HG02798 (cell line): ENCODE measurements at regions not wholly inside any gene's neighbourhood (a gene's known extent, or its start where the extent isn't known, plus 50 kb on each side); places are given as distances from the start of the nearest gene placed in this dataset.

Source experiments
- ATAC-seq: cut with Tn5 transposase; IDR thresholded peaks from one replicate; pipeline ENCODE4 v1.9.1; 2021; ENCODE audit warnings: mild to moderate bottlenecking; ENCODE audit not compliant: unreplicated experiment, poor library complexity

DNA sequence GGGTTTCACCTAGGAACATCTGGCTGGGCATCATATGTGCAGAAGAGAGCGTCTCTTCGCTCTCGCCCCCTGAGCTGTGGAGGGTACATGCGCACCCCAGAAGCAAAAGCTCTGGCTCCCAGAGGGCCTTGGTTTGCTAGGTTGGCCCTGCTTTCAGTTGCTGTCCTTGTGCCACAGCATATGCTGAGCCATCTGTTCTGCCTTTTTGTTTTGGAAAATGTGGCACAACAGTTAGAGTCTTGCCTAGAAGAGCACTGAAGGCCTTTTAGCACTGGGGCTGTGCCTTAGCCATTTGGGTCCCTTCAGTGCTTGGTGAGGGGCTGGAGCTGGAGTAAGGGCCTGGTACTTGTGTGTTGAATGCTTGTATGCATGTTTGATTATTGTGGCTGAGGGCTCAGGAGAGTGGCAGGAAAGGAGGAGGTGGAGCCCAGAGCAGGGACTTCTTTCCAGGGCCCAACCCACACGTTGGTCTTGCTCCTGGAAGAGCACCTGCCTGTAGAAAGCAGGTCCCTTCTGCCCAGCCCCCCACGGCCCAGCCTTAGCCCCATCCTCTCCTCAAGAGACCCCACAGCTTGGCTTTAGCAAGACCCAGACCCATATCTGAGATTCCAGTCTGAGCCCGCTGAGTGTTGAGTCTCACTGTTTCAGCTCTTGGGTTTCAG is 113.7 kb downstream of the SLC25A47 start:
- ATAC-seq: no peak

DNA sequence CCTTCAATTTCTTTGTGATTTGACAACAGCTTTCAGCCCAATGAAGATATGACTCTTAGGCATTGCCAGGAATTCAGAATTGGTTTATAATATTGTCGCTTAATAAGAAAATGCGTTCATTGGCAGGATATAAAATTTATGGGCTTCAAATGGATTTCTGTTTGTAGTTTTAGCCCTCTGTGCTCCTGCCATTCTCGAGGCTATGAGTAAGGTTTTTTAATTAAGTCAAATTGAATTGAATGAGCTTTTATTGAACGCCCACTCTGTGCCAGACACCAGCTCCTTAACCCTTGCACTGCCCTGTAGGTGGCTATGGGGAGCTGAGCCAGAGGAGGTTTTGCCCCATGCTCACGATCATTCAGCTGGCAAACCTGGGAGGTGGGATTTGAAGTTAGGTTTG is 115.1 kb downstream of the SLC25A47 start:
- no peak for ATAC-seq

DNA sequence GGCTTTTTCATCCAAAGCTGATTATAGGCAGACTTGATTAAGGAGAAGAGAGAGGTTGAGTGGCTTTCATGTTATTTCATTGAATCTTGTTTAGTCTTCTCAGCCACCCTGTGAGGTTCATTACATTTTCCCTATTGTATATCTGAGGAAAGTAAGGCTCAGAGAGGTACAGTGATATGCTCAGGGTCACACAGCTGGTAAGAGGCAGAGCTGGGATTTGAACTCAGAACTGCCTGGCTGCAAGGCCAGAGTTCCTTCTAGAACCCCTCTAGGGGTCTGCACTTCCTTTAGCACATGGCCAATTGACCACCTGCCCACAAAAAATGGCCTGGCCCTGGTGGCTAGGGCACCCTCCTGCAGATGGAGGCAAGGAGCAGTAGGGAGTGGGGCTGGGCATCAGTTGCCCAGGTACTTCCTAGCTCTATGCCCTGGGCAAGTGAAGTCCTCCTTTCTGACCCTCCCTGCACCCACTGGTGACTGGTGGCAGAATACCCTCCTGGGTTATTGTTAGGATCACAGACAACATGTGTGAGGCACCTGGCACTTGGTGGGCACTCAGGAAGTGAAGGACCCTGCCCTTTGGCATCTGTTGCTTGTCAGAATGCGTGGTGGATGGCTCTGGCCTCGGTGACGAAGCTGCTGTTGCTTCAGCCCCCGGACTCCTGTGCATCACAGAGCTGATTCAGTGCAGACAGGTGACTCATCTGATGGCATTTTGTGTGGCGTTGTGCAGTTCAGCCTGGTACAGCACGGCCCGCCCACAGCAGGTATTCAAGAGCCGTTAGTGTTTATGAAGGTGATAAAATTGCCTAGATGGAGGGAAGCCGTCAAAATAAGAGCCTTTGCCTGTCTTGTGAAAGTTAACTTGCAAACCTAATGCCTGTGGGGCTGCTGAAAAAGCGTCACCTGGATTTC is 115.8 kb downstream of the SLC25A47 start:
- ATAC-seq: no peak

DNA sequence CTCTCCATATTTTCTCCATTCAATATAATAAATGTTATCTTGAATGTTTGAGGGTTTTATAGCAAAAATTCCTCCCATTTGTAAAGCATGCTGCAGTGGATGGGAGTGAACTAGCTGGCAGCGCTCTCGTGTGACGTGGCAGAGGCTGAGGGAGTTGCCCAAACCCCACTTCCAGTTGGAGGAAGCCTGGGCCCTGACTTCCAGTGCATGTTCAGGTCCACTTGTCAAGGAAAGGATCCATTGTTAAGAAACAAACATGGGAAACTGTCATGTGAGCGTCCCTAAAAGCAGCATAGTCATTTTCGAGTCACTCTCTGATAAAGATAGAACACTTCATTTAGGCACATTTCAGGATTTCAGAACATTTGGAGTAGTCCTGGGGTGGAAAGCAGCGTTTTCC is 116.6 kb downstream of the SLC25A47 start:
- no peak for ATAC-seq

DNA sequence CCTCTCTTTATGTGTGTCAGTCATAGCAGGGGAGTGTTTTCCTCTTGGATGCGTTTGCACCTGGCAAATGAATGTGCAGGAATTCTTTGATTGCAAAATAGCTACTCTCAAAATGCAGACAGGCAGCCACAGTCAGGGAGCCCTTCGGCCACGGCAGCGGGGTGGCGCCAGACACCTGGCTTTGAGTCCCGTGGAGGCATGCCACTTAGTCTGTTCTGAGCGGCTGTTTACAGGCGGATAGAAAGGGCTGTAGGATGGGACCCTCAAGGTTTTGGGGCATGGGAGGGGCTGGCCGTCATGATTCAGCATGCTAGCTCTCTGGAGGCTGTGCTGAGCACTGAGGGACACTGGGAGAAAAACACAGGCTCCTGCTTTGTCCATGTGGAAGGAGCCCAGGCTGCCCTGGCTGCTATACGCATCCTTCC is 117.1 kb downstream of the SLC25A47 start:
- no peak for ATAC-seq

DNA sequence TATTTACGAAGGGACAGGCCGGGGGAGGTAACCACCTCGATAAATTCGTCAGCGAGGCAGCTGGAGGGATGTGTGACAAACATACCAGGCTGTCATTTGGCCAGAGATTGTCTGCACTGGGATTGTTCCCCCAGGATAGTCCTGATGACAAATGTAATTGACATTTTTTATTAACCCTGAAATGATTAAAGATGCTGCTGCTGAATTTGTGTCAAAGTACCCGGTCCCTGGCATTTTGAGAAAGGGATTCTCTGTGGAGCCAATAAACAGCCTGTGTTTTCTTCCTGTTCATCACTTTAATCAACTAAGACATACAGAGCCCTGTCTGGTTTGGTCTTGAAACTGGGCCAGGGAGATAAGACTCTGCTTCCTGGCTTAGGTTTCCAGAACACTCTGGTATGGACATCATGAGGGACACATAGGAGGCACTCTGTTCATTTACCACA is 117.6 kb downstream of the SLC25A47 start:
- ATAC-seq: no peak

DNA sequence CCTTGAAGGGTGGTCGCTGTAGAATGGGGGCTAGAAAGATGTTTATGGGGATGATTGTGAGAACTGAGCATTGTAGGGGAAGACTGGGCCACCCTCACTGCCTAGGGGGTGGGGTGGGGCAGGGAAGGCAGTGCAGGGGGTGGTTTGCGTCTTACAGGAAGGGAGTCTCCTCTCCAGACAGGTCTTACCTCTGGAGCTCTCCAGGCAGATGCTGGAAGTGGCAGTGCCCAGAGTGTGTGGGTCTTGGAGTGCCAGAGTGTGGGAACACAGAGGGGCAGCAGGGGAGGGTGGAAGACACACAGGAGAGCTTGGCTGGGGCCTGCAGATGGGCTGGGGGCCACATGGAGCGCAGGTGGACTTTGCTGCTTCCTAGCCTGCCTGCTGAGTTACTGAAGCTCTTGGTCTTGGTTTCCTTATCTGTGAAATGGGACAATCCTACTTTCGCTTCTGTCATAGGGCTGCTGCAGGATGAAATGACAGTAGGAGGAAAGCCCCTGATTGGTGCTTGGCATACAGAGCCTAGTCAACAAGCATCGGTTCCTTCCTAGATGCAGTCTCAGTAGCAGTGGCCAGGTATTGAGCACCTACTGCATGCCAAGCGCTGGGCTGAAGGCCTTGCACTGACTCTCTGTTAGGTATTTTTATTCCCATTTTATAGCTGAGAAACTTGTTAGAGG is 118.3 kb downstream of the SLC25A47 start:
- ATAC-seq: no peak

DNA sequence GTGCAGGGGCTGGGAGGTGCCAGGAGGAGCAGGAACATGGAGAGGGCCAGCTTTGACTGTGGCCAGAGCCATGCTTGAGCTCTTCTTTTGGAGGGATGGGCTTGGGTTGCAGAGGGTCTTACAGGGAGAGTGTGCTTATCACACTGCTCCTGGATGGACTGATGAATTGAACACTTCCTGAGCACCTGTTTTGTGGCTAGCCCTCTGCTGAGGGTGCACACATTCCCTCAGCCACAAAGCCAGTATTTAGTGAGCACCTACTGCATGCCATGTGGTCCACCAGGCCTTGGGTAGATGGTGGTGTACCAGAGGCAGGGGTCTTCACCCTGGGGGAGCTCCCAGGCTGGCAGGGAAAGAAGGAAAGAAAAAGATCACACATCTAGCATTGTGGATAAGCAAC is 118.9 kb downstream of the SLC25A47 start:
- no peak for ATAC-seq

DNA sequence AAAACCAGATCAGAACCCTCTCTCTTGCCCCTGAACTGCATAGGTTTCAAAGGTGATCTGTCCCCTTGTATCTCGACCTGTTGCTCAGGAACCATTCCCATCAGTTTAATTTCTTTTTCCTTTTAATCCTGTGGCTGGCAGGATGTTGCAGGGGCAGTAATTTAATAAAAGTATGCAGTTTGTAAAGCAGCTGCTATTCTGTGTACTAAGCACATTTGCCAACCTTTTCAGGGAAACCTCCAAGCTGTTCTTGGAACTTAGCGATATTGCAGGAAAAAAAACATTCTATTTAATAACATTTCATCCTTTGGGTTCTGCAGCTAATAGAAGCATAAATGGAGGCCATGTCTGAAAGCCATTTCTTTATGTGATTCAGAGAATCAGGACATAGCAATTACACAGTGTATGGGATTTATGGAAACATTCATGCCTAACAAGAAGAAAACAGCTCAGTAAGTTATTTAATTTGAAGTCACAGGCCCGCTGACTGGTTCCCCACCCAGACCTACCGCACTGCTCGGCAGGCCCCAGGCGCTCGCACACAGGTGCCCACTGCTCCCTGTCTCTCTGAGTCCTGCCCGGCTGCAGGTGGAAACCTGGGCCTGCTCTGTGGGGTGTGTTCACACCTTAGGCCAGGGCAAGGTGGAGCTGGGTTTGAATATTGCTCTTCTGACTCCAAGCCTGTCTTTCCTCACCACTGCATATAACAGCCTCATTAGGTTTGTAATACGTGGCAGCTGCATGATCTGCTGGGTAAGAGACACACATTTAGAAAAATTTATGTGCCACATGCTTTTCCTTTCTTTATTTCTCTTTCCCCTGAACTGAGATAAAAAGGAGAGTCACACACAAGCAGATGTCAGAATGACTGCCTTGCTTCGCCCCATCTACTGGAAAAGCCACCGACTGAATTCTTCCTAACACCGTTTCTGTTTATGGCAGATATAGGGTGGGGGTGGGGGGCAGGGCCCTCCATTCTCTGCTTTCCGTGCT is 119.7 kb downstream of the SLC25A47 start:
- no peak for ATAC-seq

DNA sequence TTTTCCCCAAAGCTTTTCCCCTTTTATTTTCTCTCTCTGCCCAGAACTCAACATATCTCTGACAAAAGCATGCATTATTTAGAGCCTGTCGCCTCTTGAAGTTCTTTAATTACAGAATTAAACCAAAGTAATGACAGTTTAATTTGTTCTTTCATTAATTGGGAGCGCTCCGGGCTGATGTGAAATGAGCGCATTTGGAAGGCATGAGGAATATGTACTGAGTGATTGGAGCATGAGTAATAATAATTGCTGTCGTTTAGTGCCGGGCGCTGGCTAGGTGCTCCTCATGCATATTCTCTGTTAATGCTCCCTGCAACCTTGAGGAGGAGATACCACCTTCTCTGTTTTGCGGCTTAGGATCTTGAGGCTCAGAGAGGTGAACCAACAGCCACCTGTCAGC is 120.5 kb downstream of the SLC25A47 start:
- no peak for ATAC-seq

DNA sequence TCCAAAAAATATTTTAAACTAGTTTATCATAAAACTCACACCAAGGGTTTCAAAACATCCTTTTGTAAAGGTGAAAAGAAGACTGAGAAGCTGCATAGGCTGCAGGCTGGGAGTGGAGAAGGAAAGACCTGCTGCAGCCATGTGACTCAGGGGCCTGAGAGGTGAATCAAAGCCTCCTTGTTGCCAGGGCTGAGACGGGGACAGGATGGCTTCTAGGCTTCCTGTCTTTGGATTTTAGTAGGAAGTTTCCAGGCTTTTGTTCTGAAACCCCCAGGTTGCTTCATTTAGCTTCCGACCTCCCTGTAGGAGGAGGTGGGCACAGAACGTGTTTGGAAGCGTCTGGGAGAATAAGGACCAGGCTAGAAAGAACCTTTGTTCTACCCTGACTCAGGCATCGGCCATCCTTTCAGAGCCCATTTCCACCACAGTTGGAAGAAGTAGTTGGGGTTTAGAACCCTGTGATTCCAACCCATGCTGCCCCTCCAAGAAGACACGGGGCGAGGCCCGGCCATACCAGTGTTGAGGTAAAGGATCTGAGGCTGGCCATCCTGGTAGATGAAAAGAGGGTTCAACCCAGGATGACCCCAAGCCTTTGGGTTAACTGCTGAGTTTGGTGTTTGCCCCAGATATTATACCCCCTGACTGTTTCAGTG is 122.4 kb downstream of the SLC25A47 start:
- ATAC-seq: no peak

DNA sequence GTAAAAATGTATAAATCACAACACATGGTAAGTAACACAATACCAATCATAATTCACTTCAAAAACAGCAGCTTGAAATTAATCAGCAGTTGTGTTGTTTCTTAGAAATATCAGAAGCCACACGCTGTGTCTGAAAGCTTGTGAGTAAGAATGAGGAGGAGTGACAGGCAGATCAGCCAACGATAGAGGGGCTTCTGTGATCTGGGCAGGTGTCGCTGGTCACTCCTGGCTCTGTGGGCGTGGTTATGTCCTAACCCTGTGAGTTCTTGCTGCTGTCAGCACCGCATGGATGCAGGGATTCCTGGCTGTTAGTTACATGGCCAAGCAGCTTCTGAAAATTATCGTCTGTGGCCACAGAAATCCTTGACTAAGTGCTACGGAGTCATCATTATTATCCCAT is 123.4 kb downstream of the SLC25A47 start:
- ATAC-seq: no peak

DNA sequence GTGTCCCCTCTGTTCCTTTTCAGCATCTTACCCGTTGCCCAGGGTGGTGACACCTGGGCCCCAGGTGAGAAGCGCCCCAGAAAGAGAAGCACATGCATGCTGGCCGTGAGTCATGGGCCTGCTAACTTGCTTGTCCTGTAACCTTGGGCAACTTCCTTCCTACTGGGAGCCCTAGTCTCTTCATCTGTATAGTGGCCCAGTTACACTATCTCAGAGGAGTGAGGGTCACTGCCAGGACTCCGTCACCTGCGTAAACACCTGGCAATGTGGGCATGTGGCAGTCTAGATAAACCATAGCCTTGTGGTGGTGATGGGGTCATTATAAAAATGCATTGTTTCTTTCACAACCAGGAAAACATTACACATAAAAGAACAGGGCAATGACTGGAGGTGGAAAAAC is 125.2 kb downstream of the SLC25A47 start:
- no peak for ATAC-seq

DNA sequence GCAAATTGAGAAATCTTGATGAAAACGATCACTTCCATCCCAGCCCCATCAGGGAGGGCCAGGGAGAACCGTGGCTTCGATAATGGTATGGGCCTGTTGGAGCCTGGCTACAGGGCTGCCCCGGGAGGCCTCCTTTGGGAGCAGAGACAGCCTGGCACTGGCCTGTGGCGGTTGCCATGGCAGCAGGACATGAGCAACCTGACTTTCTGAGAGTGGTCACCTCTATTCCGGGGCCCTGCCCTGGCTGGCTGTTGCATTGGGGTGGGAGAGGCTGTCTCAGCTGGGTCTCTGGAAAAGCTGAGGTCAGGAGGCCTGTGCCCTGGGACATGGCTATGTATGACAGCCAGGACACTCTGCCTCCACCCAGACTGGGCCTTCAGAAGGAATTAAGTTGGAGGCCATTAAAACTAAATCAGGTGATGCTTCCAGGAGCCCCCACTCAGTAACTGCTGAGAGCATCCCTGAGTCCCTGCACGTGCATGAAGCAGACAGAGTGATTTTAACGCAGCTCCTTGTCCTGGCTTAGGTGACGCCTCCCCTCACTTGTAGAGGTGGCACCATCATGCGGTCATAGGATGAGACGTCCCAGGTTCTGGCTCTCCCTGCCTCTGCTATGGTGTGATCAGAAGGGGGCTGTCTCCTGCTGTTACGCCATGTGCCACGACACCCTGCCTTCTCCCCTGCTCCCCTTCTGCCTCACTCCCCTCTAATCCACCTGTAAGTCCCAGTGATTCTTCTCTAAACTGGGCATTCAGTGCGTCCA is 126.3 kb downstream of the SLC25A47 start:
- no peak for ATAC-seq

DNA sequence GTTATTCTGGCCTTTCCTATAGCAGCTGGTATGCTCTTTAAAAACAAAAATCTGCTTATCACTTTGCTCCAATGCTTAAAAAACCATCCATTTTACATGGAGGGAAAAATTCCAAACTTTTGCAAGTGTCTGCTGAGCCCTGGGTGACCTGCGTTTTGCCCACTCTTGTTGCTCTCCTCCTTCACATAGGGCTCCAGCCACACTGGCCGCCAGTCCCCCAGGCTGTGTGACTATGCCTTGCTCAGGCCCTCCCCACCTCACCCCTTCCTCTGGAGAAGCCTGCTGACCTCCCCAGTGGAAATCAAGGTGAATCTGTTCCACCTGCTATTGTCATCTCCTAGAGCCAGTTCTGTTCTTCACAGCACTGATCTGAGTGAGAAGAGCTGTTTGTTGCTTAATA is 126.9 kb downstream of the SLC25A47 start:
- ATAC-seq: no peak

DNA sequence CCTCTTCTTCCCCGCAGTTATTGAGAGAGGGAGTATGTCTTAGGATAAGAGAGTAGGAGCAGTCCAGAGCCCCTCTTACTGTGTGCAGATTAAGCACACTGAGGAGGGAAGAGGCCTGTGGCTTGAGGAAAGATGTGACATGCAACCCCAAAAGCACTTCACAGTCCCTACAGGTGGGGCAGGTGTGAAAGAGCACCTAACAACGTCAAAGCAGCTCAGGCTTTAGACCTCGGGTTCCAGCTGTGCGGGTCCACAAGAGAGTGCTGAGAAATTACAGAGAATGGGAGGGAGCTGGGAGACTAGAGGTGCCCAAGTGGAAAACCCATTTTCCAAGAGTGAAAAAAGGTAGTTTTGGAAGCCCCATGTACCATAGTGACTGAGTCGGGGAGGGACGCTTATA is 127.6 kb downstream of the SLC25A47 start:
- no peak for ATAC-seq

DNA sequence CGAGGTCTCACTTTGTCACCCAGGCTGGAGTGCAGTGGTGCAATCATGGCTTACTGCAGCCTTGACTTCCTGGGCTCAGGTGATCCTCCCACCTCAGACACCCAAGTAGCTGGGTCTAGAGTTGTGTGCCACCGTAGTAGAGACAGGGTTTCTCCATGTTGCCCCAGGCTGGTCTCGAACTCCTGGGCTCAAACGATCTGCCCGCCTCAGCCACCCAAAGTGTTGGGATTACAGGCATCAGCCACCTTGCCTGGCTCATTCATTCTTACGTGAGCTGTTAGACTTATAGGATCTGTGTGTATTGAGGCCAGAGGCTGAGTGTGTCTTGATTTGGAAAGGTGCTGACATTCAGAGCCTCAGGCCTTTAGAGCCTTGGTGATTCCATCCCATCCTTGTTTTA is 128.1 kb downstream of the SLC25A47 start:
- no peak for ATAC-seq

DNA sequence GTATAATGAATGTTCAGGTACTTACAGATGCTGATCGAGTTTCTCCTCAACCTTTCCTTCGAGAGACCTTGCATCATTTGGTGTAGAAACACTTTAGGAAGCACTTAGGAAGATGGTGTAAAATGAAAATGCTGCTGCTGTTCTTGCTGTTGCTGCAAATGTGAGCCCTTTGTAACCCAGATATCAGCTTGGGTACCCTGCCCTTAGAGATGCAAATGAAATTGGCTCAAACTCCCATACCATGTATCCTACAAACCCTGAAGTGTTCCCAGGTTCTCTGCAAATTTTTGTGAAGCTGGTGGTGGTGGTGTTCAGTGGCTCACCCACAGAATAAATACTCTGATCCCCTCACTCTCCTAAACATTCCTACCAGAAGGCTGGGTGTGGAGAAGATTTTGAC is 130.8 kb downstream of the SLC25A47 start:
- ATAC-seq: no peak

DNA sequence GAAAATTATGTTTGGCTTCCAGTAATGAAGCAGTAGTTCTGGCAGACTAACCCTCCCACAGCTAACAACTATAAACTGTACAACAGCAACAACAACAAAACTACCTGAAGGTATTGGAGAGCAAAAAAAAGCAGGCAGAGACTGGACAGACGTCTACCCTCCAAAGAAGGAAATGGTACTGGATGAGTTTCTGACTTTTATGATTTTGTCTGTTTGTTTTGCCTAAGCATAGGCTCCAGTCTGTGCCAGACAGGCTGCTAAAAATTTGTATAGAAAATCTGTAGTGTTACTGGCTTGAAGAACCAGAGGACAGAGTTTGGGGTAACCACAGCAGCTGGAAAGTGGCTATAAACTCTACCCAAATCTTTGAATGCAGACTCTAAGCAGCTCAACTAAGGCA is 131.3 kb downstream of the SLC25A47 start:
- ATAC-seq: no peak
